LNCAP (cell line): ENCODE measurements at regions not wholly inside any gene's neighbourhood (a gene's known extent, or its start where the extent isn't known, plus 50 kb on each side); places are given as distances from the start of the nearest gene placed in this dataset.

Experiments
- CTCF ChIP-seq: fragments of 450-650 bp; IDR thresholded peaks from 2 replicates; pipeline ENCODE4 v1.5.1; 2017; ENCODE audit warnings: mild to moderate bottlenecking

GRCh38 chr9:73095425-73095824, 56.2 kb upstream of the ANXA1 start:
- TF ChIP-seq CTCF, result no peak

GRCh38 chr9:73093740-73094379, 57.8 kb upstream of the ANXA1 start:
- TF ChIP-seq CTCF, result no peak

- no peak for TF ChIP-seq CTCF
Observed at GRCh38 chr9:73093016-73093739, 58.5 kb upstream of the ANXA1 start.

GRCh38 chr9:73091909-73092308, 59.8 kb upstream of the ANXA1 start:
- no peak for TF ChIP-seq CTCF

GRCh38 chr9:73090214-73090613, 61.5 kb upstream of the ANXA1 start:
- TF ChIP-seq CTCF, result no peak

- no peak for TF ChIP-seq CTCF
Observed at GRCh38 chr9:73089304-73089985, 62.2 kb upstream of the ANXA1 start.

- TF ChIP-seq CTCF, result no peak
Observed at GRCh38 chr9:73083519-73083918, 68.1 kb upstream of the ANXA1 start.
